ENCODE measurements at regions not wholly inside any gene's neighbourhood (a gene's known extent, or its start where the extent isn't known, plus 50 kb on each side); places are given as distances from the start of the nearest gene placed in this dataset.

DNA sequence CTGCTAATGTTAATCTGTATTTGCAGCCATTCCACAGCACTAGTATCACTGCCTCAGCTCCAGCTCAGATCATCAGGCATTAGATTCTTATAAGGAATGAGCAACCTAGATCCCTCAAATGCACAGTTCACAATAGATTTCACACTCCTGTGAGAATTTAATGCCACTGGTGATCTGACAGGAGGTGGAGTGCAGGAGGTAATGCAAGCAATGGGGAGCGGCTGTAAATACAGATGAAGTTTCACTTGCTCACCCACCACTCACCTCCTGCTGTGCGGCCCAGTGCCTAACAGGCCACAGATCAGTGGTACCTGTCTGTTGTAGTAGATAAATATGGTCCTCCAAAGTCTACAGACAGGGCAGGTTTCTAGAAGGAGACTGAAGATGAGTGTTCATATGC is 97.7 kb upstream of the TMEFF2 start:
- TF ChIP-seq, protein P1, sequence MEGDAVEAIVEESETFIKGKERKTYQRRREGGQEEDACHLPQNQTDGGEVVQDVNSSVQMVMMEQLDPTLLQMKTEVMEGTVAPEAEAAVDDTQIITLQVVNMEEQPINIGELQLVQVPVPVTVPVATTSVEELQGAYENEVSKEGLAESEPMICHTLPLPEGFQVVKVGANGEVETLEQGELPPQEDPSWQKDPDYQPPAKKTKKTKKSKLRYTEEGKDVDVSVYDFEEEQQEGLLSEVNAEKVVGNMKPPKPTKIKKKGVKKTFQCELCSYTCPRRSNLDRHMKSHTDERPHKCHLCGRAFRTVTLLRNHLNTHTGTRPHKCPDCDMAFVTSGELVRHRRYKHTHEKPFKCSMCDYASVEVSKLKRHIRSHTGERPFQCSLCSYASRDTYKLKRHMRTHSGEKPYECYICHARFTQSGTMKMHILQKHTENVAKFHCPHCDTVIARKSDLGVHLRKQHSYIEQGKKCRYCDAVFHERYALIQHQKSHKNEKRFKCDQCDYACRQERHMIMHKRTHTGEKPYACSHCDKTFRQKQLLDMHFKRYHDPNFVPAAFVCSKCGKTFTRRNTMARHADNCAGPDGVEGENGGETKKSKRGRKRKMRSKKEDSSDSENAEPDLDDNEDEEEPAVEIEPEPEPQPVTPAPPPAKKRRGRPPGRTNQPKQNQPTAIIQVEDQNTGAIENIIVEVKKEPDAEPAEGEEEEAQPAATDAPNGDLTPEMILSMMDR (IDR thresholded peaks at IDR 0.05), result no peak
- no peaks in the 10 kb centered on the region for H3K27me3 ChIP-seq
- H3K4me3 ChIP-seq (ENCODE audit: low read depth in 1 of 2, low read length in 1 of 2), result no peak overlapping the region
- no peaks in the 10 kb centered on the region for H3K9me3 ChIP-seq
- H3K36me3 ChIP-seq, result no peaks in the 10 kb centered on the region
- no peak overlapping the region for H3K27ac ChIP-seq
- H3K4me1 ChIP-seq (ENCODE audit: control insufficient read depth in 1 of 2, insufficient read depth in 1 of 2, low read depth in 1 of 2, low read length in 1 of 2), result no peaks in the 10 kb centered on the region

DNA sequence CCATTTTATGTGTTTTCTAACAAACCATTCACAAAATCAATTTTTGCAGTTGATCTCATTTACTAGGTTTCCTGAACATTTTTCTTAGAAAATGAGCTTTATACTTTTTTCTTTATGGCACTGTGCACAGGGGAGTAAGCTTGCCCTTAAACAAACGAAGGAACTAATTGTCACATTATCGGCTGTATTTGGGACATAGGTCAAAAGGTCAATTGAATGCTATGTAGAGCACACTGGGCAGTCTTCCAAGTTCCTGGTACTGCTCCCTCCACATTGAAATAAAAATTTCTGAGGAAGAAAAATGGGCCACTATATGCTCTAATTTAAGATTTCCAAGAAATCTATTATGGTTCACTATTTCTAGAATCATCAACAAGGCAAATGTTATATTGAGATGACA is 93.6 kb upstream of the TMEFF2 start:
- no peaks in the 10 kb centered on the region for H3K27me3 ChIP-seq
- TF ChIP-seq, protein P1 (IDR thresholded peaks at IDR 0.05), result no peak

DNA sequence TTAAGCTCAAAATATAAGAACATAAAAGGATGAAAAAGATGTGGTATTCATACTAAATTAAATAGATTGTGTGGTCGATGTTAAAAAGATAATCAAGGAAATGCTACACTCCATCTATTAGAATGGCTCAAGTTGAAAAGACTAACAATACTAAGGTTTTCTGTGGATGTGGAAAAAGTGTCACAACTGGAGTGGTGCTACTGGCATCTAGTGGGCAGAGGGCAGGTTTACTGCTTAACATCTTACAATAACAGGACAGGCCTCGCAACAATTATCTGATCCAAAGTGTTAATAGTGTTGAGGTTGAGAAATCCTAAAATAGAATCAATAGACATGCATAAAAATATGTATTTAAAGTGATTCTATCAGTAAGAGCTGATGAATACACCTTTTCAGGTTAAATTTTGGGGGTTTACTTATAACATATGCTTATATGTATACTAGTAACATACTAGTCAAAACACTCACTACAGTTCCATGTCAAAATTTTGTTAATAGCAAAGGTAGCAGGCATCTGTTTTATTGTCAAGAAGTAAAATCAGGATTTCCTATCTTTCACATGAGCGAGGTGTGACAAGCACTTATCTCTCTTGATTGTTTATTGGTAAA is 91.5 kb upstream of the TMEFF2 start:
- no peak overlapping the region for H3K4me3 ChIP-seq (ENCODE audit: low read depth in 1 of 2, low read length in 1 of 2)
- TF ChIP-seq, protein P1 (IDR thresholded peaks at IDR 0.05), result no peak
- no peaks in the 10 kb centered on the region for H3K4me1 ChIP-seq (ENCODE audit: control insufficient read depth in 1 of 2, insufficient read depth in 1 of 2, low read depth in 1 of 2, low read length in 1 of 2)
- no peaks in the 10 kb centered on the region for H3K9me3 ChIP-seq
- no peak overlapping the region for H3K27ac ChIP-seq
- H3K36me3 ChIP-seq, result no peaks in the 10 kb centered on the region
- H3K27me3 ChIP-seq, result no peaks in the 10 kb centered on the region

More for the DNA sequence above, 93.6 kb upstream of the TMEFF2 start:
- Histone ChIP-seq H3K4me1 (ENCODE audit: control insufficient read depth in 1 of 2, insufficient read depth in 1 of 2, low read depth in 1 of 2, low read length in 1 of 2) (no peaks in the 10 kb centered on the region), H3K9me3 (no peaks in the 10 kb centered on the region), H3K4me3 (ENCODE audit: low read depth in 1 of 2, low read length in 1 of 2) (no peak overlapping the region), H3K27ac (no peak overlapping the region), H3K36me3 (no peaks in the 10 kb centered on the region)

DNA sequence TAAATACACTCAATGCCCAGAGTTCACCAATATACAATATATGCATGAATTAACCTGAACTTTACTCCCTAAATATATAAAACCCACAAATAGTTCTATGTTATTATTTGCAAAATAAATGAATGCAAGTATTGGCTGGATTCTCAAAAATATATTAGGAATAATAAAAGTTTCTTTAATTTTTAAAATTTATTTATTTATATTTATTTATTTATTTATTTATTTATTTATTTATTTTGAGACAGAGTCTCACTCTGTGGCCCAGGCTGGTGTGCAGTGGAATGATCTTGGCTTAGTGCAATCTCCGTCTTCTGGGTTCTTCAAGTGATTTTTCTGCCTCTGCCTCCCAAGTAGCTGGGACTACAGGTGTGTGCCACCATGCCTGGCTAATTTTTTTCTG is 88.7 kb upstream of the TMEFF2 start:
- Histone ChIP-seq H3K27me3 (no peaks in the 10 kb centered on the region), H3K27ac (no peak overlapping the region), H3K9me3 (no peaks in the 10 kb centered on the region), H3K36me3 (no peaks in the 10 kb centered on the region), H3K4me3 (ENCODE audit: low read depth in 1 of 2, low read length in 1 of 2) (no peak overlapping the region), H3K4me1 (ENCODE audit: control insufficient read depth in 1 of 2, insufficient read depth in 1 of 2, low read depth in 1 of 2, low read length in 1 of 2) (no peaks in the 10 kb centered on the region)
- TF ChIP-seq, protein P1 (IDR thresholded peaks at IDR 0.05), result no peak

DNA sequence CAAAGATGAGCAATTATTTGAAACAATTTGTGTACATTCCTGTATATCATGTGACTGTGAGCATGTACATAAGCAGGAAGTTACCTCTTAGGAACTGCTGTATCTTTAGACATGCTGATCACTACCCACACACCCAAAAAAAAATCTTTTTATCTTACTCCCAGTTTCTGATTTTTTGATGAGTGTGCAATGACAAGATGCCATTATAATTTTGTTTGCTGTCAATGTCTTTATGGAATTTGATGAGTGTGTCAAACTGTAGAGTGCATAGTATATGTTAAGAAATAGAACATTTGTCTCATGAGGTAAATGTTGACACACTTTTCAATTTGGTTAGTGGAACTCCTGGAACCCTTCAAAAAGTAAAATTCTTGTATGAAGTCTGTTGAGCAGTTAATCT is 84.0 kb upstream of the TMEFF2 start:
- no peak overlapping the region for H3K4me3 ChIP-seq (ENCODE audit: low read depth in 1 of 2, low read length in 1 of 2)
- H3K4me1 ChIP-seq (ENCODE audit: control insufficient read depth in 1 of 2, insufficient read depth in 1 of 2, low read depth in 1 of 2, low read length in 1 of 2), result no peaks in the 10 kb centered on the region
- no peaks in the 10 kb centered on the region for H3K27me3 ChIP-seq
- no peaks in the 10 kb centered on the region for H3K9me3 ChIP-seq
- H3K36me3 ChIP-seq, result no peaks in the 10 kb centered on the region
- TF ChIP-seq, protein P1 (IDR thresholded peaks at IDR 0.05), result no peak
- H3K27ac ChIP-seq, result no peak overlapping the region
